ENCODE measurements at regions not wholly inside any gene's neighbourhood (a gene's known extent, or its start where the extent isn't known, plus 50 kb on each side); places are given as distances from the start of the nearest gene placed in this dataset.
"Not testable (repeated sequence)": the region's sequence is repeated elsewhere in the genome, so short reads cannot be mapped to it uniquely, and the experiment has no call there.

DNA sequence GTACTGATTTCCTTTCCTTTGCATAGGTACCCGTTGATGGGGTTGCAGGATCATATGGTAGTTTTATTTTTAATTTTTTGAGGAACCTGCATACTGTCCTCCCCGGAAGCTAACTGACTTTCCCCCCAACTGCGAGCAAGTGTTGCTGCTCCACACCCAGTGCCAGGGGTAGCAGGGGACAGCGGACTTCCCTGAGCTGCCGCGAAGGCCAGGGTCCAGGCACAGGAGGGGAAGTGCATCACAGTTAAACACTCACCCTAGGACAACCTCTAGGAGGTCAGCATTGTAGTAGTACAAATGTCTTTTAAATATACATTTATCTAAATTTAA, 201.7 kb downstream of the NPIPB11 start:
- Histone ChIP-seq H3K9me3 (ENCODE audit: control insufficient read depth, low read depth, low read length) (no peaks in the 10 kb centered on the region), H3K4me3 (ENCODE audit: low read length) (no peak overlapping the region), H3K27me3 (ENCODE audit: control insufficient read depth, insufficient read depth, low read length) (no peaks in the 10 kb centered on the region), H3K36me3 (ENCODE audit: control insufficient read depth, low read depth, low read length) (no peaks in the 10 kb centered on the region), H3K9ac (ENCODE audit: low read length) (no peak overlapping the region), H3K27ac (ENCODE audit: low read length) (no peak overlapping the region), H3K4me1 (ENCODE audit: control insufficient read depth, low read depth, low read length) (peaks cover 4% of the 10 kb centered on the region)

DNA sequence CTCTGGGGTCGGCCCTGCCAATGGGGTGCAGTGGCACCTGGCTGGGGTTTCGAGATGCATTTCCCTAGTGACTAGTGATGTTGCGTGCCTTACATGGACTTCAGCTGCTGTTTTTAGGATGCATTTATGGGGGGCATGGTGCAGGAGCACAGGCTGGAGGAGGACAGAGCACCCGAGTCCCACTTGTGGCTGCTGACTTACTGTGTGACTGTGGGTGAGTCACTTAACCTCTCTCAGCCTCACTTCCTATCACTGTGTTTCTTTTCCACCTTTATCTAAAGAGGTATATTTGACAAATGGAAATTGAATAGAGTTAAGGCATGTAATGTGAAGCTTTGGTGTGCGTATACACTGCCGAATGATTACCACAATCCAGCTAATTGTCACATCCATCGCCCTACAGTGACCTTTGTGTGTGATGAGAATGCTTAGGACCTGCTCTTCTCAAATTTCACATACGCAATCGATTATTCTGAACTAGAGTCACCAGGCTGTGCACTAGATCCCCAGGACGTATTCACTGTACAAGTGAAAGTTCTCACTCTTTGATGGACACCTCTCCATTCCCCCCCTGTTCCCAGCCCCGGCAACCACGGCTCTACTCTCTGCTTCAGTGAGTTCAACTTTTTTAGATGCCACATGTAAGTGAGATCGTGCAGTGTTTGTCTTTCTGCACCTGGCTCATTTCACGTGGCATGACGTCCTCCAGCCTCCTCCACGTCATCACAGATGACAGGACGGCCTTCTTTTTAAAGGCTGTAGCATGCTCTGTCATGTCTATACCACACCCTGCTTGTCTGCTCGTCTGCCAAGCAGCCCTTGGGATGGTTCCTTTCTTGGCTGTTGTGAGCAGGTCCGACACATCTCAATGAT, 202.3 kb downstream of the NPIPB11 start:
- H3K4me1 ChIP-seq (ENCODE audit: control insufficient read depth, low read depth, low read length); H3K4me3 ChIP-seq (ENCODE audit: low read length); H3K27ac ChIP-seq (ENCODE audit: low read length); H3K36me3 ChIP-seq (ENCODE audit: control insufficient read depth, low read depth, low read length); H3K9me3 ChIP-seq (ENCODE audit: control insufficient read depth, low read depth, low read length); H3K27me3 ChIP-seq (ENCODE audit: control insufficient read depth, insufficient read depth, low read length); H3K9ac ChIP-seq (ENCODE audit: low read length): not testable (repeated sequence)

DNA sequence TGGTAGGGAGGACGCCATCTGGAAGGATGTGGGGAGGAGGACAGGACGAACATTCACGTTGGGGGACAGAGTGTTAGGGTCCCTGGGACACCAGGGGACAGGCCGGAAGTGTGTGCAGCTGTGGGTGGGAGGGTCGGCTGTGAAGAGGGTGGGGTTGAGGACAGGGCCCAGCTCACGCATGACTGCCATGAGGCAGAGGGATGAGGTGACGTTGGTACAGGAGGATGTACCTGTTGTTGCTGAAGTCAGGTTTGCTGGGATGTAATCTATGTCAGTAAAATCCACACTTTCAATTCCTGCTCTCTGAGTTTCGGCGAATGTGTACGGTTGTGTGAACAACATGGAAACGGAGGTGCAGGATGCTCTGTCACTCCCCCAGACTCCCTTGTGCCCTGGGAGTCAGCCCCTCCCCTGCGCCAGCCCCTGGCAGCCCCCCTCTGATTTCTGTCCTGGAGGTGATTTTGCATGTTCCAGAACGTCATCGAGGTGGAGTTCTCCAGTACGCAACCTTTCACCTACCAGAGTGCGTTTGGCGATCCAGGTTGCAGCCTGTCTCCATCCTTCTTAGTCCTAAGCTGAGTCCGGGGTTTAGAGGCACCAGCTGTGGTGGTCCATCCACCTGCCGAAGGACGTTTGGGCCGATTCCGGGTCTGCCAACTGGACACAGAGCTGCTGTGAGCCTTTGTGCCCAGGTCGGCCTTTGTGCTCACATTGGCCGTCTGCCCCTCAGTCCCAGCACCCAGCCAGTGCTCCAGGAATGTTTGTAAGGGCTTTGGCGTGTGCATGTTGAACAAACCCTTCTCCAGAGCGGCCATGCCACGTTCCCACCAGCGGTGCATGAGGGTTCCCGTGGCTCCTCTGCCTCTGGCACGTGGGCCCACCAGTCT, 203.2 kb downstream of the NPIPB11 start:
- not testable (repeated sequence) for H3K4me1 ChIP-seq (ENCODE audit: control insufficient read depth, low read depth, low read length); H3K9me3 ChIP-seq (ENCODE audit: control insufficient read depth, low read depth, low read length); H3K27ac ChIP-seq (ENCODE audit: low read length); H3K36me3 ChIP-seq (ENCODE audit: control insufficient read depth, low read depth, low read length); H3K27me3 ChIP-seq (ENCODE audit: control insufficient read depth, insufficient read depth, low read length); H3K9ac ChIP-seq (ENCODE audit: low read length); H3K4me3 ChIP-seq (ENCODE audit: low read length)

DNA sequence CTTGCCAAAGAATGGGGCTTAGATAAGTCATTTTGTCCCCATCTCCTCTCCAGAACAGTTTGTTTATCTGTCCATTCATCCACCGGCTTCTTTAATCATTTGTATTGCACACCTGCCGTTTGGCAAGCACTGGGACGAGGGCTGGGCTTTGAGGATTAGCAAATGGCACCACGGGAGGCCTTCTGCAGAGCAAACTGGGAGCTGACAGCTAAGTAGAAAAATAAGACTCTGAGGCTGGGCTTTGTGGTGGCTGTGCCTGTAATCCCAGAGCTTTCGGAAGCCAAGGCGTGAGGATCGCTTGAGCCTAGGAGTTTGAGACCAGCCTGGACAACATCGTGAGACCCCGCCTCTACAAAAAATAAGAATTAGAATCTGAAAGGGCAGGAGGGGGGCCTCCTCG, 203.9 kb downstream of the NPIPB11 start:
- H3K36me3 ChIP-seq (ENCODE audit: control insufficient read depth, low read depth, low read length); H3K9me3 ChIP-seq (ENCODE audit: control insufficient read depth, low read depth, low read length); H3K4me3 ChIP-seq (ENCODE audit: low read length); H3K27me3 ChIP-seq (ENCODE audit: control insufficient read depth, insufficient read depth, low read length); H3K4me1 ChIP-seq (ENCODE audit: control insufficient read depth, low read depth, low read length); H3K9ac ChIP-seq (ENCODE audit: low read length); H3K27ac ChIP-seq (ENCODE audit: low read length): not testable (repeated sequence)

DNA sequence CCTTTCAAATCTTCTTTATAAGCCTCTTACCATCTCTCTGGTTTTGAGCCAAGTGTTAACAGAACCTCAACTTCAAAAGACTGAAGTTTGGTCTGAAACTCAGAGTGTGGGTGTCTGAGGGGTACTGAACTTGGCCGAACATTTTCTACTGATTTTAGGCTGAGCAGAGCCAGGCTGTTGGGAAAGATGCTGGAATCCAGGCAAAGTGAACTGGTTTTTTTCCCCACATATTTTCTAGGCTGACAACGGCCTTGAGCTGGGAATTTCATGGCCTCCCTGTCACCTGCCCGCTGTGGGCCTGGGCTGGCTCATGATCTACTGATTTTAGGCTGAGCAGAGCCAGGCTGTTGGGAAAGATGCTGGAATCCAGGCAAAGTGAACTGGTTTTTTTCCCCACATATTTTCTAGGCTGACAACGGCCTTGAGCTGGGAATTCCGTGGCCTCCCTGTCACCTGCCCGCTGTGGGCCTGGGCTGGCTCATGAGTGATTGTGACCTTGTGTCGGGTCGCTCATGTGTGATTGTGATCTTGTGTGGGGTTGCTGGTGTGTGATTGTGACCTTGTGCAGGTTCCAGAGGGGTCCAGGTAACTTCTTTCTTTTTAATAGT, 204.4 kb downstream of the NPIPB11 start:
- H3K4me1 ChIP-seq (ENCODE audit: control insufficient read depth, low read depth, low read length) = not testable (repeated sequence)

DNA sequence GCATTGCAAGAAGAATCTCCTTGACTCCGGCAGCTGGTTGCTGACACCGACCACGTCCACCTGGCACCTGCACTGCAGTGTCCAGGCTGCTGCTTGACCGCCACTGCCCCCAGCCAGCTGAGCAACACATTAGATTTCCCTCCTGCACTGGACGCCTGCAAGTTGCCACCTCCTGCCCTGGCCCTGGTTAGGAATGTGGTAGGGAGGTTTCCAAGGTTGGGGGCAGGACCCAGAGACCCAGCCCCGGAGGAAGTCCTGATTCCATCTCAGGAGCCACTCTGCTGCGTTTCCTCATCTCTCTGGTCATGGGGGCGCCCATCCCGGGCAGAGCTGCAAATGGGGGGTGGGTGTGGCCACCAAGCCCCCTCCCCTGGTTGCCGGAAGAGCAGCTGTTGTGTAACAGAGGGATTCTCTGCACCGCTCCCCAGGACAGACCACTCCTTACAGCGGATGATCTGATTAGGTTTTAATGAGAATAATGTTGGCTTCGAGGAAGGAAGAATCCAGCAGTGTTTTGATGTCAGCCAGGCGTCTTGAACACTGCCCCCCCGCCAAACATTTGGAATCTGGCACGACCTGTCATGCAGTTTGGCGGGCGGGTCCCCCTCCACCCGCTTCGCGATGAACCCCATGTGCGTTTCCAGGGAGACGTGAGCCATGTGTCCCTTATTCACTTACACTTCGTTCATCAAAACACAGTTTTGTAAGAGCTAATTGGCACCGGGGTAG, 205.1 kb downstream of the NPIPB11 start:
- not testable (repeated sequence) for H3K9me3 ChIP-seq (ENCODE audit: control insufficient read depth, low read depth, low read length); H3K27me3 ChIP-seq (ENCODE audit: control insufficient read depth, insufficient read depth, low read length); H3K36me3 ChIP-seq (ENCODE audit: control insufficient read depth, low read depth, low read length); H3K27ac ChIP-seq (ENCODE audit: low read length); H3K4me1 ChIP-seq (ENCODE audit: control insufficient read depth, low read depth, low read length); H3K4me3 ChIP-seq (ENCODE audit: low read length); H3K9ac ChIP-seq (ENCODE audit: low read length)

More for the DNA sequence above, 204.4 kb downstream of the NPIPB11 start:
- H3K27ac ChIP-seq (ENCODE audit: low read length); H3K4me3 ChIP-seq (ENCODE audit: low read length); H3K27me3 ChIP-seq (ENCODE audit: control insufficient read depth, insufficient read depth, low read length); H3K36me3 ChIP-seq (ENCODE audit: control insufficient read depth, low read depth, low read length); H3K9me3 ChIP-seq (ENCODE audit: control insufficient read depth, low read depth, low read length); H3K9ac ChIP-seq (ENCODE audit: low read length): not testable (repeated sequence)

DNA sequence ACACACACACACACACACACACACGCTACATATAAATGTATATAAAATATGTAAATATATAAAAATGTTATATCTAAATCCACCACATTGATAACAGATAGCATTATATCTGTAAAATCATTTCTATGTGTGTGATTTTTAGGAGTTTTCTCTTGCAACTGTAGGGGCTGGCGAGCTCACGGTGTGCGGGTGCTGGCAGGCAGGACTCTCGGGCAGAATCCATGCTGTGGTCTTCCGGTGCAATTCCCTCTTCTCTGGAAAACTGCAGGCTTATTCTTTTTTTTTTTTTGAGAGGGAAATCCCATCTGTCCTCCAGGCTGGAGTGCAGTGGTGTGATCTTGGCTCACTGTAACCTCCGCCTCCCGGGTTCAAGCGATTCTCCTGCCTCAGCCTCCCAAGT, 205.8 kb downstream of the NPIPB11 start:
- not testable (repeated sequence) for H3K27ac ChIP-seq (ENCODE audit: low read length); H3K36me3 ChIP-seq (ENCODE audit: control insufficient read depth, low read depth, low read length); H3K4me1 ChIP-seq (ENCODE audit: control insufficient read depth, low read depth, low read length); H3K4me3 ChIP-seq (ENCODE audit: low read length); H3K27me3 ChIP-seq (ENCODE audit: control insufficient read depth, insufficient read depth, low read length); H3K9me3 ChIP-seq (ENCODE audit: control insufficient read depth, low read depth, low read length); H3K9ac ChIP-seq (ENCODE audit: low read length)

DNA sequence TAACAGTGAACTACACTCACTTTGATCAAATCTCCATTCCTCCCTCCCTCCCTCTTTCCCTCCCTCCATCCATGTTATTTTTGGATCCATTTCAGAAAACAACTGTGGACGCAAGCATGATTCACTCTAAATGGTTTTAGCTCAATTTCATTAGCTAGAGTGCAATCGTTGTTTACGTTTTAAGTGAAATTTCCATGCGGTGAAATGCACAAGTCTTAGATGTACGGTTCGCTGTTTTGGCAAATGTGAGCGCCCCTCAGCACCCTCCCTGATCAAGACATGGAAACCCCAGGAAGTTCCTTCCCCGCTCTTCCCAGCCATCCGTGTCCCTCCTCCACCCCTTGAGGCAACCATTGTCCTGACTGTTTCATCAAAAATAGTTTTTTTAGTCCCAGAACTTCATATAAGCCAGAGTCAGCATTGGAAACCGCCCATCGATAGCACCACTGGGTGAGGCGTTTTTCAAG, 206.3 kb downstream of the NPIPB11 start:
- H3K27me3 ChIP-seq (ENCODE audit: control insufficient read depth, insufficient read depth, low read length); H3K4me3 ChIP-seq (ENCODE audit: low read length); H3K4me1 ChIP-seq (ENCODE audit: control insufficient read depth, low read depth, low read length); H3K27ac ChIP-seq (ENCODE audit: low read length); H3K36me3 ChIP-seq (ENCODE audit: control insufficient read depth, low read depth, low read length); H3K9me3 ChIP-seq (ENCODE audit: control insufficient read depth, low read depth, low read length); H3K9ac ChIP-seq (ENCODE audit: low read length): not testable (repeated sequence)

DNA sequence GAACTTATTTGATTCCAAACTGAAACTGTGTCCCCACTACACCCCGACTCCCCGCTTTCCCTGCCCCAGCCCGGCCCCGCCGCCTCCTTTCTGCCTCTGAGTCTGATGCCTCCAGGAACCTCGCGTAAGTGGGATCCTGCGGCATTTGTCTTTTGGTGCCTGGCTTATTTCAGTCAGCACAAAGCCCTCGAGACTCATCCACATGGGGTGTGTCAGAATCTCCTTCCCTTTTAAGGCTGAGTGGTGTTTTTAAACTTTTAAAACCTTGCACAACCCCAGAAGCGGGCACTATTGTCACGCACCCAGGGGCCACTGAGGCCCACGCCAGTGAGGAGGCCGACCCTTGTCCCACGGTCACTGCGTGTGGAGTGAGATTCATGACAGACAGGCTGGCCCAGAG, 206.9 kb downstream of the NPIPB11 start:
- not testable (repeated sequence) for H3K4me1 ChIP-seq (ENCODE audit: control insufficient read depth, low read depth, low read length); H3K36me3 ChIP-seq (ENCODE audit: control insufficient read depth, low read depth, low read length); H3K9me3 ChIP-seq (ENCODE audit: control insufficient read depth, low read depth, low read length); H3K27ac ChIP-seq (ENCODE audit: low read length); H3K4me3 ChIP-seq (ENCODE audit: low read length); H3K9ac ChIP-seq (ENCODE audit: low read length); H3K27me3 ChIP-seq (ENCODE audit: control insufficient read depth, insufficient read depth, low read length)

DNA sequence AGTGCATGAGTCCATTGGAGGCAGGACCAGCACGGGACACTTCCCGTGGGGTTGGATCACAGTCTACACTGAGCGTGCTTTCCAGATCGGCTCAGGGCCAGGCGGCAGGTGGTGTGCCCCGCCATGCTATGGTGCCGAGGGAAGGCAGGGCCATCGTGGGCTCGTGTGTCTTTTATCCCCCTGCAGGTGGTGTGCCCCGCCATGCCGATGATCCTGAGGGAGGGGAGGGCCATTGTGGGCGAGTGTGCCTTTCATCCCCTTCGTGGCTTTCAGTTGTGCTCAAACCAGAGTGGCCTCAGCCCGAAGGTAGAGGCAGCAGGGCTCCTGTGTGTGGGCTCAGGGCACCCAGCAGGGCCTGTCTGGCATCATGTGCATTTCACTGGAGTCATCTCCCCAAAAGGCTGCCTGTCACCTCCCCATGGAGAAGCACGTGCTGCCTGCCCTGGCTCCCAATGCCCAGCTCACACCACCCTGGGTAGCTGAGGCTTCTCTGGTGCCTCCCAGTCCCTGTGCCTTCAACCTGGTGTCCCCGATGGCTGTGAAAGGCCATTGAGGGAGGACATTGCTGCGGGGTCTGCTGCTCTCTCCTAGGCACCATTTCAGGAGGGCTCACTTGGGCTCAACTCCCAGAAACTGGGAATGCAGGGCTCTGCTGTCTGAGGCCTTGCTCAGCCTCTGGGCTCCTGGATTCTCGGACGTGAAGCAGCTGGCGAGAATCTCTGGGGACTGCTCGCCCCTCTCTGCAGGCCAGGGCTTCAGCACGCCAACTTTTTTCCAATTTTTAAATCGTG, 207.6 kb downstream of the NPIPB11 start:
- Histone ChIP-seq H3K4me1 (ENCODE audit: control insufficient read depth, low read depth, low read length) (peaks cover 4% of the 10 kb centered on the region), H3K4me3 (ENCODE audit: low read length) (no peak overlapping the region), H3K27me3 (ENCODE audit: control insufficient read depth, insufficient read depth, low read length) (no peaks in the 10 kb centered on the region), H3K9me3 (ENCODE audit: control insufficient read depth, low read depth, low read length) (no peaks in the 10 kb centered on the region), H3K36me3 (ENCODE audit: control insufficient read depth, low read depth, low read length) (no peaks in the 10 kb centered on the region), H3K27ac (ENCODE audit: low read length) (no peak overlapping the region), H3K9ac (ENCODE audit: low read length) (no peak overlapping the region)

DNA sequence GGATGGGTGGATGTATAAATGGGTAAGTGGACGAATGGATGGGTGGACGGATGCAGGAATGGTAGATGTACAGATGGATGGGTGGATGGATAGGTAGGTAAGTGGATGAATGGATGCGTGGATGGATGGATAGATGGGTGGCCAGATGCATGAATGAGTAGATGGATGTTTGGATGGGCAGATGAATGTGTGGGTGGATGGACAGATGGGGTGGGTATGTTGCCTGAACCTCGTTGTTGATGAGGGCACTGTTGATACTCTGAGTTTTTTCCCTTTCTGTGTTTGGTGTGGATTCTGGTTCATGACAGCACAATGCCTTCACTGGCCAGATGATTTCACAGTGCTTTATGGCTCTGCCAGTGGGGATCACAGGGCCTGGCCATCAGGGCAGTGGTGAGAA, 208.3 kb downstream of the NPIPB11 start:
- Histone ChIP-seq H3K9me3 (ENCODE audit: control insufficient read depth, low read depth, low read length) (no peaks in the 10 kb centered on the region), H3K4me3 (ENCODE audit: low read length) (no peak overlapping the region), H3K27ac (ENCODE audit: low read length) (no peak overlapping the region), H3K27me3 (ENCODE audit: control insufficient read depth, insufficient read depth, low read length) (no peaks in the 10 kb centered on the region), H3K4me1 (ENCODE audit: control insufficient read depth, low read depth, low read length) (peaks cover 4% of the 10 kb centered on the region), H3K9ac (ENCODE audit: low read length) (no peak overlapping the region), H3K36me3 (ENCODE audit: control insufficient read depth, low read depth, low read length) (no peaks in the 10 kb centered on the region)

Data from iPS-18a (cell line).